H9 (cell line): ENCODE measurements at regions not wholly inside any gene's neighbourhood (a gene's known extent, or its start where the extent isn't known, plus 50 kb on each side); places are given as distances from the start of the nearest gene placed in this dataset.
A peak's percentile ranks its signal among the peaks of the same experiment; 100 is the strongest.

Experiments
- DNase-seq: peaks from one replicate; pipeline ENCODE4 v3.0.0-alpha.2; 2017
- H2AFZ ChIP-seq: one replicate; pipeline ENCODE4 v1.6.1; 2013; ENCODE audit warnings: mild to moderate bottlenecking, low read length, control low read depth, moderate library complexity
- H2AK5ac ChIP-seq: 2 replicates; pipeline ENCODE4 v1.6.1; 2013; ENCODE audit warnings: low read length, control low read depth, mixed read lengths; ENCODE audit not compliant: insufficient read length
- H2BK120ac ChIP-seq: one replicate; pipeline ENCODE4 v1.6.1; 2013; ENCODE audit warnings: low read depth, mild to moderate bottlenecking, low read length, control low read depth, inconsistent platforms; ENCODE audit not compliant: poor library complexity, severe bottlenecking
- H2BK12ac ChIP-seq: 2 replicates; pipeline ENCODE4 v1.6.1; 2013; ENCODE audit warnings: low read length, control low read depth, mixed read lengths, low read depth; ENCODE audit not compliant: insufficient read length
- H2BK15ac ChIP-seq: 2 replicates; pipeline ENCODE4 v1.6.1; 2013; ENCODE audit warnings: low read depth, low read length, control low read depth
- H2BK20ac ChIP-seq: one replicate; pipeline ENCODE4 v1.6.1; 2013; ENCODE audit warnings: low read depth, mild to moderate bottlenecking, low read length, control low read depth, inconsistent platforms; ENCODE audit not compliant: poor library complexity, severe bottlenecking
- H2BK5ac ChIP-seq: 2 replicates; pipeline ENCODE4 v1.6.1; 2013; ENCODE audit warnings: low read length, control low read depth, mixed read lengths; ENCODE audit not compliant: insufficient read length
- H3K14ac ChIP-seq: 2 replicates; pipeline ENCODE4 v1.6.1; 2013; ENCODE audit warnings: low read length, control low read depth; ENCODE audit not compliant: insufficient read depth
- H3K18ac ChIP-seq: 2 replicates; pipeline ENCODE4 v1.6.1; 2013; ENCODE audit warnings: low read depth, mild to moderate bottlenecking, mixed read lengths, low read length, control low read depth; ENCODE audit not compliant: insufficient read length
- H3K23ac ChIP-seq: 2 replicates; pipeline ENCODE4 v1.6.1; 2013; ENCODE audit warnings: low read length, control low read depth, mixed read lengths, low read depth; ENCODE audit not compliant: insufficient read length
- H3K23me2 ChIP-seq: 2 replicates; pipeline ENCODE4 v1.6.1; 2013; ENCODE audit warnings: low read depth, mild to moderate bottlenecking, mixed read lengths, low read length, control low read depth; ENCODE audit not compliant: insufficient read length, poor library complexity, severe bottlenecking
- H3K27ac ChIP-seq: 2 replicates; pipeline ENCODE4 v1.5.1; 2013; ENCODE audit warnings: low read length, control low read depth, mixed read lengths, low read depth; ENCODE audit not compliant: insufficient read length
- H3K27me3 ChIP-seq: 2 replicates; pipeline ENCODE4 v1.6.1; 2013; ENCODE audit warnings: low read length, control low read depth, inconsistent platforms; ENCODE audit not compliant: insufficient read depth
- H3K4ac ChIP-seq: 2 replicates; pipeline ENCODE4 v1.6.1; 2013; ENCODE audit warnings: low read depth, mild to moderate bottlenecking, control low read depth, inconsistent platforms, low read length, moderate library complexity
- H3K4me1 ChIP-seq: 2 replicates; pipeline ENCODE4 v1.6.1; 2013; ENCODE audit warnings: low read length, control low read depth, inconsistent platforms; ENCODE audit not compliant: insufficient read depth
- H3K4me2 ChIP-seq: 2 replicates; pipeline ENCODE4 v1.6.1; 2013; ENCODE audit warnings: low read length, control low read depth, mixed read lengths; ENCODE audit not compliant: insufficient read length, insufficient read depth
- H3K56ac ChIP-seq: 2 replicates; pipeline ENCODE4 v1.6.1; 2013; ENCODE audit warnings: low read depth, mild to moderate bottlenecking, mixed read lengths, low read length, control low read depth; ENCODE audit not compliant: insufficient read length
- H3K79me1 ChIP-seq: 2 replicates; pipeline ENCODE4 v1.6.1; 2013; ENCODE audit warnings: low read depth, mild to moderate bottlenecking, moderate library complexity, low read length, control low read depth, inconsistent platforms; ENCODE audit not compliant: insufficient read depth, poor library complexity, severe bottlenecking
- H3K79me2 ChIP-seq: 2 replicates; pipeline ENCODE4 v1.6.1; 2013; ENCODE audit warnings: low read length, control low read depth, inconsistent platforms; ENCODE audit not compliant: insufficient read depth
- H3K9ac ChIP-seq: 2 replicates; pipeline ENCODE4 v1.6.1; 2013; ENCODE audit warnings: low read length, control low read depth, mixed read lengths; ENCODE audit not compliant: insufficient read length; ENCODE audit errors: extremely low read depth
- H3K9me3 ChIP-seq: one replicate; pipeline ENCODE4 v1.6.1; 2013; ENCODE audit warnings: low read depth, low read length, inconsistent platforms; ENCODE audit not compliant: control insufficient read depth
- H3T11ph ChIP-seq: one replicate; pipeline ENCODE4 v1.6.1; 2013; ENCODE audit warnings: mild to moderate bottlenecking, low read length, control low read depth, inconsistent platforms
- H4K20me1 ChIP-seq: one replicate; pipeline ENCODE4 v1.6.1; 2013; ENCODE audit not compliant: control insufficient read depth, insufficient read length, insufficient read depth
- H4K5ac ChIP-seq: 2 replicates; pipeline ENCODE4 v1.6.1; 2013; ENCODE audit warnings: low read depth, mild to moderate bottlenecking, mixed read lengths, low read length, control low read depth; ENCODE audit not compliant: insufficient read length
- H4K8ac ChIP-seq: replicated peaks from 2 replicates; pipeline ENCODE4 v1.6.1; 2013; ENCODE audit warnings: low read length, control low read depth, mixed read lengths, low read depth; ENCODE audit not compliant: insufficient read length
- H4K91ac ChIP-seq: 2 replicates; pipeline ENCODE4 v1.6.1; 2013; ENCODE audit warnings: low read depth, mild to moderate bottlenecking, moderate library complexity, mixed read lengths, low read length, control low read depth; ENCODE audit not compliant: insufficient read length
- H3K27ac Mint-ChIP-seq, 3 experiments: 2 replicates in 2 of 3; 3 replicates in 1 of 3; pipeline ENCODE4 v1.8.0; 2020 to 2021; ENCODE audit warnings: mixed read lengths in 3 of 3, mild to moderate bottlenecking in 1 of 3, moderate library complexity in 1 of 3
- H3K27me3 Mint-ChIP-seq: 2 replicates; pipeline ENCODE4 v1.8.0; 2021; ENCODE audit warnings: low read depth, mild to moderate bottlenecking, moderate library complexity, mixed read lengths
- H3K36me3 Mint-ChIP-seq, 3 experiments: 2 replicates in 2 of 3; 3 replicates in 1 of 3; pipeline ENCODE4 v1.8.0; 2020 to 2021; ENCODE audit warnings: low read depth in 3 of 3, mixed read lengths in 3 of 3; ENCODE audit not compliant: insufficient read depth in 1 of 3
- H3K4me1 Mint-ChIP-seq, 2 experiments: 2 replicates each; pipeline ENCODE4 v1.8.0; 2020; ENCODE audit warnings: mixed read lengths in 2 of 2
- H3K4me3 Mint-ChIP-seq, 2 experiments: 2 replicates in 1 of 2; 3 replicates in 1 of 2; pipeline ENCODE4 v1.8.0; 2020 to 2021; ENCODE audit warnings: mild to moderate bottlenecking in 2 of 2, mixed read lengths in 2 of 2, moderate library complexity in 1 of 2
- H3K9me3 Mint-ChIP-seq, 2 experiments: 2 replicates in 1 of 2; 3 replicates in 1 of 2; pipeline ENCODE4 v1.8.0; 2020; ENCODE audit warnings: mild to moderate bottlenecking in 2 of 2, mixed read lengths in 2 of 2, moderate library complexity in 1 of 2
- WGBS: extraction: QIAGEN DNeasy Blood & Tissue Kit; methylation state at CpG from one replicate; pipeline ENCODE4 v1.1.7; 2013; ENCODE audit warnings: missing lambda C conversion rate, low lambda C conversion rate, mixed read lengths; ENCODE audit not compliant: insufficient read length; ENCODE audit errors: extremely low coverage; 5-methylcytosine and 5-hydroxymethylcytosine counted together
- TF ChIP-seq, protein P1 (sequence below): fragments of 200-600 bp; sonication (generic); conservative IDR thresholded peaks from 3 replicates; pipeline ENCODE4 v1.8.0; 2021; ENCODE audit warnings: antibody characterized with exemption, mild to moderate bottlenecking

- WGBS = no CpG with 5 or more reads among the region's 7 CpGs
- Histone ChIP-seq H4K5ac (no peak overlapping the region), H3K79me2 (no peaks in the 10 kb centered on the region), H3K79me1 (no peaks in the 10 kb centered on the region), H3K4me1 (peaks cover 20% of the 10 kb centered on the region; the same call in 1 of the 2 replicates), H3K23me2 (peaks cover 18% of the 10 kb centered on the region), H2BK12ac (no peak overlapping the region), H2AFZ (no peak overlapping the region), H2BK120ac (no peak overlapping the region), H2AK5ac (no peak overlapping the region), H3K9ac (no peak overlapping the region), H3K18ac (no peak overlapping the region), H2BK20ac (no peak overlapping the region), H4K8ac (no peak overlapping the region), H2BK15ac (no peak overlapping the region), H3K23ac (no peak overlapping the region), H4K91ac (no peak overlapping the region), H3K14ac (no peak overlapping the region), H3K56ac (no peak overlapping the region), H3K4ac (no peak overlapping the region), H3K27me3 (no peaks in the 10 kb centered on the region), H3K4me2 (no peak overlapping the region), H4K20me1 (no peaks in the 10 kb centered on the region), H3K9me3 (no peaks in the 10 kb centered on the region), H2BK5ac (no peak overlapping the region), H3K27ac (no peak overlapping the region), H3T11ph (no peak overlapping the region)
- DNase-seq = no peak
- peaks cover 6% of the 10 kb centered on the region for H3K27me3 Mint-ChIP-seq
- peak overlapping the region in 1 of 3 experiments; percentile 59; a peak in 3 of 7 replicates for H3K27ac Mint-ChIP-seq
- H3K4me1 Mint-ChIP-seq = peaks cover 69% of the 10 kb centered on the region in 2 experiments
- H3K4me3 Mint-ChIP-seq = no peak overlapping the region
- peaks cover 0 to 2% of the 10 kb centered on the region in 2 experiments; a peak in 3 of 5 replicates for H3K9me3 Mint-ChIP-seq
- H3K36me3 Mint-ChIP-seq = peaks cover 0 to 7% (median 4%) of the 10 kb centered on the region in 3 experiments; a peak in 3 of 7 replicates
- TF ChIP-seq, protein P1, sequence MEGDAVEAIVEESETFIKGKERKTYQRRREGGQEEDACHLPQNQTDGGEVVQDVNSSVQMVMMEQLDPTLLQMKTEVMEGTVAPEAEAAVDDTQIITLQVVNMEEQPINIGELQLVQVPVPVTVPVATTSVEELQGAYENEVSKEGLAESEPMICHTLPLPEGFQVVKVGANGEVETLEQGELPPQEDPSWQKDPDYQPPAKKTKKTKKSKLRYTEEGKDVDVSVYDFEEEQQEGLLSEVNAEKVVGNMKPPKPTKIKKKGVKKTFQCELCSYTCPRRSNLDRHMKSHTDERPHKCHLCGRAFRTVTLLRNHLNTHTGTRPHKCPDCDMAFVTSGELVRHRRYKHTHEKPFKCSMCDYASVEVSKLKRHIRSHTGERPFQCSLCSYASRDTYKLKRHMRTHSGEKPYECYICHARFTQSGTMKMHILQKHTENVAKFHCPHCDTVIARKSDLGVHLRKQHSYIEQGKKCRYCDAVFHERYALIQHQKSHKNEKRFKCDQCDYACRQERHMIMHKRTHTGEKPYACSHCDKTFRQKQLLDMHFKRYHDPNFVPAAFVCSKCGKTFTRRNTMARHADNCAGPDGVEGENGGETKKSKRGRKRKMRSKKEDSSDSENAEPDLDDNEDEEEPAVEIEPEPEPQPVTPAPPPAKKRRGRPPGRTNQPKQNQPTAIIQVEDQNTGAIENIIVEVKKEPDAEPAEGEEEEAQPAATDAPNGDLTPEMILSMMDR = no peak
Measured at GRCh38 chr21:34199121-34199910, 125.9 kb downstream of the MRPS6 start.
